HG03460 (cell line): ENCODE measurements at regions not wholly inside any gene's neighbourhood (a gene's known extent, or its start where the extent isn't known, plus 50 kb on each side); places are given as distances from the start of the nearest gene placed in this dataset.

Source experiments
- ATAC-seq: cut with Tn5 transposase; IDR thresholded peaks from one replicate; pipeline ENCODE4 v1.9.1; 2021; ENCODE audit not compliant: unreplicated experiment

- no peak for ATAC-seq
Measured at GRCh38 chr3:181855825-181856224, 144.1 kb downstream of the SOX2 start.

- no peak for ATAC-seq
Measured at GRCh38 chr3:181859518-181859917, 147.8 kb downstream of the SOX2 start.

GRCh38 chr3:181860235-181860634 lies 148.5 kb downstream of the SOX2 start:
- no peak for ATAC-seq

GRCh38 chr3:181862502-181862901 lies 150.8 kb downstream of the SOX2 start:
- ATAC-seq: no peak

- ATAC-seq: no peak
Measured at GRCh38 chr3:181868576-181869082, 156.9 kb downstream of the SOX2 start.

- ATAC-seq: no peak
Measured at GRCh38 chr3:181872887-181873286, 161.2 kb downstream of the SOX2 start.

- no peak for ATAC-seq
Measured at GRCh38 chr3:181879926-181880325, 168.2 kb downstream of the SOX2 start.

- ATAC-seq: no peak
Measured at GRCh38 chr3:181880331-181880730, 168.6 kb downstream of the SOX2 start.

- no peak for ATAC-seq
Measured at GRCh38 chr3:181881749-181882148, 170.0 kb downstream of the SOX2 start.

- no peak for ATAC-seq
Measured at GRCh38 chr3:181885868-181886630, 174.3 kb downstream of the SOX2 start.

- ATAC-seq: no peak
Measured at GRCh38 chr3:181886676-181887075, 175.0 kb downstream of the SOX2 start.

GRCh38 chr3:181887685-181888084 lies 176.0 kb downstream of the SOX2 start:
- ATAC-seq: no peak

GRCh38 chr3:181888234-181888633 lies 176.5 kb downstream of the SOX2 start:
- ATAC-seq: no peak

GRCh38 chr3:181892848-181893247 lies 181.1 kb downstream of the SOX2 start:
- ATAC-seq: no peak

GRCh38 chr3:181896605-181897004 lies 184.9 kb downstream of the SOX2 start:
- ATAC-seq: no peak

GRCh38 chr3:181899702-181900101 lies 188.0 kb downstream of the SOX2 start:
- ATAC-seq: no peak

- ATAC-seq: no peak
Measured at GRCh38 chr3:181901626-181902025, 189.9 kb downstream of the SOX2 start.

- ATAC-seq: no peak
Measured at GRCh38 chr3:181906338-181906737, 194.6 kb downstream of the SOX2 start.

GRCh38 chr3:181909241-181909640 lies 197.5 kb downstream of the SOX2 start:
- ATAC-seq: no peak

- ATAC-seq: no peak
Measured at GRCh38 chr3:181912384-181912783, 200.7 kb downstream of the SOX2 start.

- no peak for ATAC-seq
Measured at GRCh38 chr3:181913254-181913653, 201.5 kb downstream of the SOX2 start.

- ATAC-seq: no peak
Measured at GRCh38 chr3:181915551-181915950, 203.8 kb downstream of the SOX2 start.

GRCh38 chr3:181916013-181916412 lies 204.3 kb downstream of the SOX2 start:
- no peak for ATAC-seq
